Lower lobe of right lung (tissue), 2 donors: ENCODE measurements at regions not wholly inside any gene's neighbourhood (a gene's known extent, or its start where the extent isn't known, plus 50 kb on each side); places are given as distances from the start of the nearest gene placed in this dataset.

ENCODE experiments used
- ATAC-seq, 2 donors: fragments of 200-7000 bp; cut with Tn5 transposase; one replicate each; pipeline ENCODE4 v1.9.1; 2020 to 2022; ENCODE audit warnings: mild to moderate bottlenecking in 2 of 2, moderate library complexity in 2 of 2
- DNase-seq: peaks from one replicate; pipeline ENCODE4 v3.0.0-alpha.2; 2020
- H3K27ac ChIP-seq: fragments of 200-600 bp; one replicate; pipeline ENCODE4 v1.8.0; 2022
- H3K27me3 ChIP-seq: fragments of 200-600 bp; one replicate; pipeline ENCODE4 v1.8.0; 2022; ENCODE audit warnings: low read depth
- H3K36me3 ChIP-seq: fragments of 200-600 bp; one replicate; pipeline ENCODE4 v1.8.0; 2022; ENCODE audit warnings: mild to moderate bottlenecking
- H3K4me1 ChIP-seq: fragments of 200-600 bp; one replicate; pipeline ENCODE4 v1.8.0; 2022
- H3K4me3 ChIP-seq: fragments of 200-600 bp; one replicate; pipeline ENCODE4 v1.8.0; 2022; ENCODE audit warnings: mild to moderate bottlenecking
- H3K9me3 ChIP-seq: fragments of 200-600 bp; one replicate; pipeline ENCODE4 v1.8.0; 2022
- CTCF ChIP-seq: fragments of 200-600 bp; IDR thresholded peaks from one replicate; pipeline ENCODE4 v1.8.0; 2022; ENCODE audit warnings: antibody characterized with exemption, mild to moderate bottlenecking
- intact Hi-C: fragments of 100-400 bp; cut with DNase I; formaldehyde crosslinking; loops from one replicate; pipeline ENCODE4 v1.11.0; 2022
- donor health status: DM: no; HTN: yes; CAD: no; lungs with severe emphysema.

GRCh38 chr15:31544361-31544760 is 217.7 kb downstream of the KLF13 start:
- no peak for DNase-seq
- intact Hi-C loops: no loop called here
- no peak for ATAC-seq
- Histone ChIP-seq H3K27me3 (no peaks in the 10 kb centered on the region), H3K4me1 (no peaks in the 10 kb centered on the region), H3K4me3 (no peak overlapping the region), H3K36me3 (no peaks in the 10 kb centered on the region), H3K9me3 (no peaks in the 10 kb centered on the region), H3K27ac (no peak overlapping the region)
- no peak for TF ChIP-seq CTCF

- intact Hi-C loops: no loop called here
- no peak for TF ChIP-seq CTCF
- no peaks in the 10 kb centered on the region for H3K4me1 ChIP-seq
- no peak for DNase-seq
- no peak overlapping the region for H3K27ac ChIP-seq
- no peaks in the 10 kb centered on the region for H3K9me3 ChIP-seq
- H3K4me3 ChIP-seq: no peak overlapping the region
- no peaks in the 10 kb centered on the region for H3K36me3 ChIP-seq
- no peak for ATAC-seq
- H3K27me3 ChIP-seq: no peaks in the 10 kb centered on the region
Observed at GRCh38 chr15:31545257-31545656, 218.6 kb downstream of the KLF13 start.

DNA sequence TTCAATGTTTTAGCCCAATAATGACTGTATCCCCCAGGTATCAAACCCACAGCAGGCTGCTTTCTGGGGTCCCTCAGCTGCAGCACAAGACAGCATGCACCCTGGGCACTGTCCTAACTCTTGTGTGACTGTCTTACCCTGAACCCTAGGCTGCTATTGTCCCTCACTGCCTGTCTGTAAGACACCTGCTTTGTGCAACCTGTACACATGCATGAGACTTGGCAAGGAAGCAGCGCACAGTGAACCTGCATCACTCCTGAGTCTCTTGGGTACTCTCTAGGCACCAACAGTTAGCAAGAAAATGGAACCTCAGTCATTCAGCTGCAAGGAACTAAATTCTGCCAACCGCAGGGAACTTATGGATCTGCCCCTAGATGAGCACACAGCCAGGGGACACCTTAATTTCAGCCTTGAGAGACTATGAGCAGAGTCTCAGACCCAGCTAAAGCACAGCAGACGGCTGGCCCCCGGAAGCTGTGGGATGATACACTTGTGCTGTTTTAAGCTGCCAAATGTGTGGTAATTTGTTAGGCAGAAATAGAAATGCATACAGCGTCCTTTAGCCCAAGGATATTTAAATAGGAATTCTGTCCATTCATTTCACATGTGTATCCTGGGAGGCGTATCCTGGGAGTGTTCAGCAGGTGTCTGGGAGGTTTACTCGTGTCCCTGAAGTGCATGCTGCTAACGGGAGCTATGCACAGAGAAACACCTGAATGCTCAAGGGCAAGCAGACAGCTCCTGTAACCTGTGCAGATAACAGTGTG is 223.8 kb downstream of the KLF13 start:
- DNase-seq (no peak), ATAC-seq (no peak)
- no peaks in the 10 kb centered on the region for H3K27me3 ChIP-seq
- H3K9me3 ChIP-seq: no peaks in the 10 kb centered on the region
- TF ChIP-seq CTCF: no peak
- intact Hi-C loops: no loop called here
- H3K36me3 ChIP-seq: no peaks in the 10 kb centered on the region
- H3K27ac ChIP-seq: no peak overlapping the region
- no peak overlapping the region for H3K4me3 ChIP-seq
- peaks cover 2% of the 10 kb centered on the region for H3K4me1 ChIP-seq

- intact Hi-C loops: no loop called here
- no peak overlapping the region for H3K27ac ChIP-seq
- no peak for DNase-seq
- no peak for ATAC-seq
- no peaks in the 10 kb centered on the region for H3K9me3 ChIP-seq
- no peaks in the 10 kb centered on the region for H3K36me3 ChIP-seq
- peaks cover 4% of the 10 kb centered on the region for H3K4me1 ChIP-seq
- no peaks in the 10 kb centered on the region for H3K27me3 ChIP-seq
- no peak for TF ChIP-seq CTCF
- no peak overlapping the region for H3K4me3 ChIP-seq
Observed at GRCh38 chr15:31551323-31551722, 224.7 kb downstream of the KLF13 start.

GRCh38 chr15:31552482-31553099 is 226.0 kb downstream of the KLF13 start:
- no peaks in the 10 kb centered on the region for H3K9me3 ChIP-seq
- H3K36me3 ChIP-seq: no peaks in the 10 kb centered on the region
- no peak for TF ChIP-seq CTCF
- H3K27ac ChIP-seq: no peak overlapping the region
- H3K27me3 ChIP-seq: no peaks in the 10 kb centered on the region
- H3K4me1 ChIP-seq: peaks cover 4% of the 10 kb centered on the region
- ATAC-seq (no peak), DNase-seq (no peak)
- H3K4me3 ChIP-seq: no peak overlapping the region
- intact Hi-C loops: no loop called here
